ENCODE measurements at regions not wholly inside any gene's neighbourhood (a gene's known extent, or its start where the extent isn't known, plus 50 kb on each side); places are given as distances from the start of the nearest gene placed in this dataset.

GRCh38 chr6:91240878-91241603, 654.2 kb upstream of the MAP3K7 start:
- Histone ChIP-seq H3K27ac (no peak overlapping the region), H3K9me3 (no peaks in the 10 kb centered on the region), H3K36me3 (replicated peaks in 1 of 2; ENCODE audit: insufficient read depth in 1 of 2, low read depth in 2 of 2) (no peaks in the 10 kb centered on the region), H3K4me1 (no peaks in the 10 kb centered on the region), H3K27me3 (no peaks in the 10 kb centered on the region), H3K4me3 (no peak overlapping the region)
- intact Hi-C loops (cut with DNase I) = no loop called here
- no peak for ATAC-seq
- DNase-seq = no peak
- TF ChIP-seq CTCF (IDR thresholded peaks at IDR 0.05) (no peak), POLR2A (IDR thresholded peaks at IDR 0.05) (no peak)
- 46% methylated on average over 1 of the region's 1 CpG for WGBS, 2 donors

GRCh38 chr6:91221072-91221720, 634.3 kb upstream of the MAP3K7 start:
- Histone ChIP-seq H3K36me3 (replicated peaks in 1 of 2; ENCODE audit: insufficient read depth in 1 of 2, low read depth in 2 of 2) (no peaks in the 10 kb centered on the region), H3K4me3 (no peak overlapping the region), H3K4me1 (no peaks in the 10 kb centered on the region), H3K9me3 (no peaks in the 10 kb centered on the region), H3K27ac (no peak overlapping the region), H3K27me3 (no peaks in the 10 kb centered on the region)
- TF ChIP-seq CTCF (IDR thresholded peaks at IDR 0.05) (no peak), POLR2A (IDR thresholded peaks at IDR 0.05) (no peak)
- DNase-seq (no peak), ATAC-seq (no peak)
- intact Hi-C loops (cut with DNase I) = no loop called here
- 75 to 80% methylated on average over 7 of the region's 7 CpGs for WGBS, 2 donors

- Histone ChIP-seq H3K4me3 (no peak overlapping the region), H3K27ac (no peak overlapping the region), H3K27me3 (no peaks in the 10 kb centered on the region), H3K36me3 (replicated peaks in 1 of 2; ENCODE audit: insufficient read depth in 1 of 2, low read depth in 2 of 2) (no peaks in the 10 kb centered on the region), H3K9me3 (no peaks in the 10 kb centered on the region), H3K4me1 (no peaks in the 10 kb centered on the region)
- DNase-seq (peak in 1 of 4 donors; percentile 4), ATAC-seq (no peak)
- 54 to 57% methylated on average over 5 of the region's 5 CpGs for WGBS, 2 donors
- intact Hi-C loops (cut with DNase I) = no loop called here
- TF ChIP-seq CTCF (IDR thresholded peaks at IDR 0.05) (no peak), POLR2A (IDR thresholded peaks at IDR 0.05) (no peak)
These were observed 626.5 kb upstream of the MAP3K7 start for GRCh38 chr6:91213229-91213901.

- no peak for DNase-seq
- 70 to 72% methylated on average over 4 of the region's 4 CpGs for WGBS, 2 donors
- intact Hi-C loops (cut with DNase I) = no loop called here
- H3K27me3 ChIP-seq = no peaks in the 10 kb centered on the region
- H3K36me3 ChIP-seq (replicated peaks in 1 of 2; ENCODE audit: insufficient read depth in 1 of 2, low read depth in 2 of 2) = no peaks in the 10 kb centered on the region
- H3K27ac ChIP-seq = no peak overlapping the region
- ATAC-seq = no peak
- H3K9me3 ChIP-seq = no peaks in the 10 kb centered on the region
- TF ChIP-seq POLR2A (IDR thresholded peaks at IDR 0.05) (no peak), CTCF (IDR thresholded peaks at IDR 0.05) (no peak)
- no peak overlapping the region for H3K4me3 ChIP-seq
- H3K4me1 ChIP-seq = no peaks in the 10 kb centered on the region
These were observed 611.9 kb upstream of the MAP3K7 start for GRCh38 chr6:91198588-91199255.

Data from body of pancreas (tissue), 4 donors.